GM23248 (cell line): ENCODE measurements at regions not wholly inside any gene's neighbourhood (a gene's known extent, or its start where the extent isn't known, plus 50 kb on each side); places are given as distances from the start of the nearest gene placed in this dataset.

Experiments
- EZH2 ChIP-seq: fragments of 200-600 bp; sonication (generic); IDR thresholded peaks from 2 replicates; pipeline ENCODE4 v1.6.1; 2018; ENCODE audit warnings: antibody characterized with exemption, mild to moderate bottlenecking; ENCODE audit not compliant: insufficient read depth, poor library complexity, severe bottlenecking
- EZH2phosphoT487 ChIP-seq: fragments of 200-600 bp; sonication (generic); IDR thresholded peaks from 2 replicates; pipeline ENCODE4 v1.6.1; 2018; ENCODE audit warnings: antibody characterized with exemption, moderate library complexity, mild to moderate bottlenecking, low read depth; ENCODE audit not compliant: insufficient read depth

- TF ChIP-seq EZH2 (no peak), EZH2phosphoT487 (no peak)
These were observed 52.4 kb upstream of the PSD2 start for GRCh38 chr5:139743001-139743771.
